ENCODE measurements at regions not wholly inside any gene's neighbourhood (a gene's known extent, or its start where the extent isn't known, plus 50 kb on each side); places are given as distances from the start of the nearest gene placed in this dataset.
A peak's percentile ranks its signal among the peaks of the same experiment; 100 is the strongest.

GRCh38 chr12:60052483-60052882 is 456.7 kb downstream of the SLC16A7 start:
- peak; percentile 35 for DNase-seq

- no peak for DNase-seq
Observed at GRCh38 chr12:60059180-60059579, 463.4 kb downstream of the SLC16A7 start.

- DNase-seq, result no peak
Observed at GRCh38 chr12:60066655-60067054, 470.8 kb downstream of the SLC16A7 start.

GRCh38 chr12:60070552-60070951 is 474.7 kb downstream of the SLC16A7 start:
- peak; percentile 62 for DNase-seq

GRCh38 chr12:60071759-60072191 is 475.9 kb downstream of the SLC16A7 start:
- no peak for DNase-seq

GRCh38 chr12:60072911-60073310 is 477.1 kb downstream of the SLC16A7 start:
- DNase-seq, result peak; percentile 29

GRCh38 chr12:60075091-60075490 is 479.3 kb downstream of the SLC16A7 start:
- no peak for DNase-seq

GRCh38 chr12:60078026-60078425 is 482.2 kb downstream of the SLC16A7 start:
- no peak for DNase-seq

GRCh38 chr12:60093428-60093827 is 497.6 kb downstream of the SLC16A7 start:
- no peak for DNase-seq

- no peak for DNase-seq
Observed at GRCh38 chr12:60094436-60094835, 498.6 kb downstream of the SLC16A7 start.

GRCh38 chr12:60096727-60097126 is 500.9 kb downstream of the SLC16A7 start:
- DNase-seq, result no peak

GRCh38 chr12:60100160-60100559 is 504.3 kb downstream of the SLC16A7 start:
- DNase-seq, result no peak

- DNase-seq, result no peak
Observed at GRCh38 chr12:60100852-60101251, 505.0 kb downstream of the SLC16A7 start.

- DNase-seq, result no peak
Observed at GRCh38 chr12:60101715-60102114, 505.9 kb downstream of the SLC16A7 start.

GRCh38 chr12:60106214-60106613 is 510.4 kb downstream of the SLC16A7 start:
- peak; percentile 16 for DNase-seq

- no peak for DNase-seq
Observed at GRCh38 chr12:60107992-60108391, 512.2 kb downstream of the SLC16A7 start.

GRCh38 chr12:60112063-60112462 is 516.2 kb downstream of the SLC16A7 start:
- DNase-seq, result no peak

GRCh38 chr12:60112763-60113162 is 516.9 kb downstream of the SLC16A7 start:
- no peak for DNase-seq

- DNase-seq, result no peak
Observed at GRCh38 chr12:60114169-60114568, 518.3 kb downstream of the SLC16A7 start.

- DNase-seq, result no peak
Observed at GRCh38 chr12:60119327-60119726, 523.5 kb downstream of the SLC16A7 start.

- no peak for DNase-seq
Observed at GRCh38 chr12:60120199-60120598, 524.4 kb downstream of the SLC16A7 start.

- DNase-seq, result no peak
Observed at GRCh38 chr12:60123557-60123956, 527.7 kb downstream of the SLC16A7 start.

- DNase-seq, result no peak
Observed at GRCh38 chr12:60137513-60137912, 541.7 kb downstream of the SLC16A7 start.

- no peak for DNase-seq
Observed at GRCh38 chr12:60138526-60138925, 542.7 kb downstream of the SLC16A7 start.

GRCh38 chr12:60144395-60144794 is 548.6 kb downstream of the SLC16A7 start:
- DNase-seq, result no peak

GRCh38 chr12:60148109-60148508 is 552.3 kb downstream of the SLC16A7 start:
- DNase-seq, result peak; percentile 68
